Astrocyte (in vitro differentiated cells and primary cell): ENCODE measurements at regions not wholly inside any gene's neighbourhood (a gene's known extent, or its start where the extent isn't known, plus 50 kb on each side); places are given as distances from the start of the nearest gene placed in this dataset.

ENCODE experiments used
- CTCF ChIP-seq: IDR thresholded peaks from 2 replicates; pipeline ENCODE4 v1.5.1; 2011; ENCODE audit warnings: low read depth, mild to moderate bottlenecking, inconsistent platforms, low read length, moderate library complexity; ENCODE audit not compliant: insufficient read depth
- EZH2 ChIP-seq: IDR thresholded peaks from 2 replicates; pipeline ENCODE4 v1.6.1; 2012; ENCODE audit warnings: mild to moderate bottlenecking, low read length, inconsistent platforms; ENCODE audit not compliant: insufficient read depth

GRCh38 chr13:86090181-86090580 lies 291.0 kb upstream of the SLITRK6 start:
- TF ChIP-seq CTCF (no peak), EZH2 (no peak)
